HG03565 (cell line): ENCODE measurements at regions not wholly inside any gene's neighbourhood (a gene's known extent, or its start where the extent isn't known, plus 50 kb on each side); places are given as distances from the start of the nearest gene placed in this dataset.

Source experiments
- ATAC-seq: cut with Tn5 transposase; IDR thresholded peaks from one replicate; pipeline ENCODE4 v1.9.1; 2021; ENCODE audit warnings: mild to moderate bottlenecking, moderate library complexity; ENCODE audit not compliant: unreplicated experiment

- ATAC-seq = no peak
Measured at GRCh38 chr6:104332364-104332763, 527.4 kb downstream of the HACE1 start.

GRCh38 chr6:104326173-104327001 lies 533.3 kb downstream of the HACE1 start:
- ATAC-seq = peak; percentile 75

DNA sequence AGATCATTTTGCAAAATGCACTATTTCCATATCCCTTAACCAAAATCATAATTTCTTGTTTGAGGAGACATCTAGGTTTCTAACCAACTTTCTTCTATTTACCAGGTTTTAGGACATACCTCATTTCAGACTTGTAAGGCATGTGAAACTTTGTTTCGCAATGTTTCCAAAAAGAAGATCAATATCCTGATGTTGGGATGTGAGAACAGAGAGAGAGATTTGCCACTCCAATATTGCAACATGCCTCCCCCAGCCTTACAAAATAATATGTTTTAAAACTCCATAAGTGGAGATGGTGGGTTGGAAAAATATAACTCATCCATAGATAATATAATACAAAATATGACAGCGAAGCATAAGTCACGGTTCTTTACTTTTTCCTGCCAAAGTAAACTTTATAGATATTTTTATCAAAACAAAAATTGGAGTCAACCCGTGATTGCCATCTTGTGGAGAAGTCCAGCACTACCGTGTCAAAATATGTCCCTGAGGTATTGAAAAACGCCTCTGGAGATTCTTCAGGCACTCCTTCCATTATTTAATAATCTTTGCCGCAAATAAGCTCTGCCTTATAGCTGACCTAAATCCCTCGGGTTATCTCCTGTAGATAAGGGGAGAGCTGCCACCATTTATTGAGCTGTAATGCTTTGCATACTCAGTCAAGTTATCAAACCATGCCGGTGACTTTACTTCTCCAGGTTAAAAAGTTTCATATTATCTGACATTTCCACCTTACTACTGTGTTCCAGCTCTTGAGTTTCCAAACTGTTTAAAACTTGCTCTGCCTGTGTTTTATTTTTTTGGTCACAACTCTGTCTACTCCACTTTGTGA lies 534.2 kb downstream of the HACE1 start:
- no peak for ATAC-seq

GRCh38 chr6:104324301-104324700 lies 535.4 kb downstream of the HACE1 start:
- ATAC-seq = no peak

- ATAC-seq = no peak
Measured at GRCh38 chr6:104322841-104323240, 536.9 kb downstream of the HACE1 start.

DNA sequence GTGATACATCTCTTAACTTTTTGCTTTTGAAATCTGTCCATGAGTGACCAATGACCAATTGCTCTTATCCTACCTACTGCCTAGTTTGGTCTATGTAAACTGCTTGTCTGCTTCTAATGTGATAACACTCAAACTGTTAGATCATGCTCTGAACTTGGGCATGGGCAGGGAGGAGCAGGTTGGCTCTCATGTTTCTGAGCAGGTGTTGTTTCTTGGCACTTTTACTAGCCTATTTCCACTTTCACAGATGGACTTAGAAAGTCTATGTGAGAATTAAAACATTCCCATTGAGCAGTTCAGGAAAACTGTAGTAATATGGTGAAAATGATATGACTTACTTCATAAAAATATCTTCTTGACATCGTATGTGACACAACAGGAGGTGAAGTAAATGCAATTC lies 538.4 kb downstream of the HACE1 start:
- no peak for ATAC-seq

GRCh38 chr6:104320896-104321295 lies 538.8 kb downstream of the HACE1 start:
- no peak for ATAC-seq

DNA sequence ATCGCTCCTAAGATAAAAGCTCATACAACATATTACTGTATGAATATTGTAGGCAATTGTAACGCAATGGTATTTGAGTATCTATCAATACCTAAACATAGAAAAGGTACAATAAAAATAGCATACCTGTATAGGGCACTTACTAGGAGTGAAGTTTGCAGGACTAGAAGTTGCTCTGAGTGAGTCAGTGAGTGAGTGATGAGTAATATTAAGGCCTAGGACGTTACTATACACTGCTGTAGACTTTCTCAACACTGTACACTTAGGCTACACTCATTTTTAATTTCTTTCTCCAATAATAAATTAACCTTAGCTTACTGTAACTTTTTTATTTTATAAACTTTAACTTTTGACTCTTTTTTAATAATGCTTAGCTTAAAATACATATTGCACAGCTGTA lies 546.9 kb downstream of the HACE1 start:
- no peak for ATAC-seq

DNA sequence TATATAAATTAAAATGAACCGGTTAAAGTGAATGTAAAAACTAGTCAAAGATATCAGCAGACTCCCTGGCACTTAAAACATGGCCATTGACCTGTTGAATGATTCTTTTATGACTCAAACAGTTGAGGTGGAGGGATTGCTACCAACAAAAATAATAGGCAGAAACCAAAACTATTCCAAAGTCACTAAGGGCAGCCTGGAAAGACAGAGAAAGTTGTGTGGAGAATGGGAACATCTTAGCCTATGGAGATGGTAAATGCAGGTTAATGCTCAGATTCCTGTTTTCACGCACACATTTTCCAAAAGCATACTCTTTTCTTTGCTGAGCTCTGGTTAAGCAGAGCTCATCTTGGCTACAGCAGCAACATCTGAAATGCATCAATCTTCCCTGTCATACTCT lies 553.5 kb downstream of the HACE1 start:
- no peak for ATAC-seq

- ATAC-seq = no peak
Measured at GRCh38 chr6:104305206-104305605, 554.5 kb downstream of the HACE1 start.

GRCh38 chr6:104301951-104302350 lies 557.8 kb downstream of the HACE1 start:
- ATAC-seq = no peak

DNA sequence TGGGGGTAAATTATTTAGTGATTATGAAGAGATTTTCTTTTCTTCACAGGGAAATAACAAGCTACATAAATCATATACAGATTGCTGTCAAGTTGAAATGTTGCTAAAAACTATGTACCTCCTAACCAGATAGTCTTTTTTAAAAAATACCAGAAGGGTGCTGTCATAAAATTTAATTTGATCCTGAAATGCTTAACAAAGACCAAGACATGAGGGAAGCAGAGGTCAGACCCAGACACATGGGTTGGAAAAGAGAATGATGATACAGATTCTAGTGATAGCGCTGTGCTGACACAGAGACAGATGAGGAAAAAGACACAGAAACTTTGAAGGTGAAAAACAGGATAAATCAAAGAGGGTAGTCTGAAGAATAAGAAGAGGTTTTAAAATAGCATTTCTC lies 573.1 kb downstream of the HACE1 start:
- ATAC-seq = no peak

DNA sequence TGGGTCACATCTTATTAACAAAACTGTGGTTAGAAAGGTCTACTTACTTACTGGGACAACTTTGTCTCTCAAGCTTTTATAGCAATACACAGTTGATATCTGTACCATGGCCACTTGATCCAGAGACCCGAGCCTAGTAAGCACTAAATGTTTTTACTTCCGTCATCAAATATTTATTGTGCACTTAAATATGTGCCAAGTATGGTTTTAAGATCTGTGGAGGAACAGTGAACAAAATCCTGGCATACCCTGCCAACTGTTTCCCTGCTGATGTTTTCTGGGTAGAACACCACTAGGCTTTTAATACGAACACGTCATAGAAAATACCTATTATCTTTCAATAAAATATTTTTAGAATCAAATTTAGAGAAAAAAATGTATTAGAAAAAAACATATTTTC lies 574.8 kb downstream of the HACE1 start:
- no peak for ATAC-seq

DNA sequence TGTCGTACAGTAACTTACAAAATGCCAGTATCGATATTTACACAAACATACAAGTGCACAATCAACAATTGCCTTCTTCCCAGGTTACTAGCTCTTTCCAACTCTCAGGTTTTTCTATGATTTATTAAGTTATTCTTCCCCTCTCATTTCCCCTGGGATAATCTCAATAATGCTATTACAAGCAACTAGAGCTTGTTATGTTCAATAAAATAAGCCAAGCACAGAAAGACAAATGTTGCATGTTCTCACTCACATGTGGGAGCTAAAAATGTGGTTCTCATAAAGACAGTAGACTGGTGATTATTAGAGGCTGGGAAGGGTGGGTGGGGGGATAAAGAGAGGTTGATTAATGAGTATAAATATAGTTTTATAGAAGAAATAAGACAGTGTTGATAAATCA lies 577.1 kb downstream of the HACE1 start:
- ATAC-seq = no peak

DNA sequence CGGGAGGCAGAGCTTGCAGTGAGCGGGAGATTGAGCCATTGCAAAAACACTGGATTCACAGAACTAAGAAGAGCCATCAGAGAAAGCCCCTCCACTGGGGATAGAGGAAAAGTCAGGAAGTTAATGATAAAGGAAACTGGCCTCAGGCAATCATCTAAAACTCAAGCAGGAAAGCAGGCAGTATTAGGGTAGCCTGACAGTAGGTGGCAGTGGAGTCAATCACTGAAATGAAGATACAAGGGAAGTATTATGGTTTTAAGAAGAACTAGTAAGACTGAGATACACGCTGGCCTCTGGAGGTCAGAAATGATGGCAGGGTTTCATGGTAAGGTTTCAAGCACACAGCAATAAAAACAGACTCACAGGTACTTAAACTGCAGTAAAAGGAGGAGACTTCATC lies 578.3 kb downstream of the HACE1 start:
- no peak for ATAC-seq

- ATAC-seq = no peak
Measured at GRCh38 chr6:104268389-104268788, 591.3 kb downstream of the HACE1 start.

GRCh38 chr6:104266922-104267321 lies 592.8 kb downstream of the HACE1 start:
- no peak for ATAC-seq

- no peak for ATAC-seq
Measured at GRCh38 chr6:104256646-104257045, 603.1 kb downstream of the HACE1 start.

DNA sequence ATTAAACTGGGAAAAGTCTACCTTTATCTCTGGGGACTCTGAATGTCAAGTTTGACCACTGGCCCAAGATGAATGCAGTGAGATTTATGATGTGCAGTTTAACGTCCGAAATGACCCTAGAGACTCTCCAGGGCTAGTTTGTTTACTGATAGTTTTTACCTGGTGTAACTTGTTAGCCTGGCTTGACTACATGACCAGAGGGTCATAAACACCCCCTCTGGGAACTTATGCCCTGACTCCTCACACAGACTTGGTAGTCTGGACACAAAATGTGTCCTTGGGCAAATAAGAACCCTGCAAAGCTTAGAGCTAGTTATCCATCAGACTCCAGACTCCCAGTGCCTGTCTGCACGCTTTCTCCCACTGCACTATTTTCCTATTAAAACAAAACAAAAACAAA lies 606.5 kb downstream of the HACE1 start:
- ATAC-seq = no peak

DNA sequence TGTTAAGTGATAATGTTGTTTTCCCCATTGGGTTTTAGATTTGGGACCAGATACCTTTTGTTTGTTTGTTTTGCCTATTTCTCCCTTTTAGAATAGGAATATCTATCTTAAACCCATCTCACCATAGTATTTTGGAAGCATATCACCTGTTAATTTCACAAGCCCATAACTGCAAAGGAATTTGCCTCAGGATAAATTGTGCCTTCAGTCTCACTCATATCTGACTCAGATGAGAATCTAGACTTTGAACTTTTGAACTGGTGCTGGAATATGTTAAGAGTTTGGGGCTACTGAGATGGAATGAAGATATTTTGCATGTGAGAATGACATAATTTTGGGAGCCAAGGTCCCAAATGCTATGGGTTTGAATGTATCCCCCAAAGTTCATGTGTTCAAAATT lies 607.4 kb downstream of the HACE1 start:
- no peak for ATAC-seq

GRCh38 chr6:104251651-104252050 lies 608.1 kb downstream of the HACE1 start:
- ATAC-seq = no peak

DNA sequence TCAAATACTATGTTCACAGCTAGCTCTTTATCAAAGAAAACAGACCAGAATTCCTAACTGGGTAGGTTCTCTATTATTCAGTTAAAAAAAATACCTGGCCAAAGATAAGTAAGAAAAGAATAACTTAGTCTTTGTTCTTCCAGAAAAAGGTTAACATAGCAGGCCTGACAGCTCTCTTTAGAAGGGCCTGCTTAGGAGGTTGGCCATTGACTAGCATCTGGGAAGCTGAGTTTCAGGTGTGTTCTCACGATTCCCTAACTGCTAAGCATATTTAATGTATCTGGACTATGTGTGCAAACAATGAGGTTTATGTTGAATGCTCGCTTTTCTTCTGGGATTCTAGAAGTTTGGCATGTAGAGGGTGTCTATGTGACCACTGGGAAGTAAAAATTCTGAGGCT lies 618.9 kb downstream of the HACE1 start:
- ATAC-seq = no peak
